CD4-positive, alpha-beta T cell treated with Interferon alpha-2 for 1 hour (primary cell): ENCODE measurements at regions not wholly inside any gene's neighbourhood (a gene's known extent, or its start where the extent isn't known, plus 50 kb on each side); places are given as distances from the start of the nearest gene placed in this dataset.

Experiments used
- DNase-seq, 2 donors: peaks; one replicate each; pipeline ENCODE4 v3.0.0-alpha.2; 2020 to 2022

DNA sequence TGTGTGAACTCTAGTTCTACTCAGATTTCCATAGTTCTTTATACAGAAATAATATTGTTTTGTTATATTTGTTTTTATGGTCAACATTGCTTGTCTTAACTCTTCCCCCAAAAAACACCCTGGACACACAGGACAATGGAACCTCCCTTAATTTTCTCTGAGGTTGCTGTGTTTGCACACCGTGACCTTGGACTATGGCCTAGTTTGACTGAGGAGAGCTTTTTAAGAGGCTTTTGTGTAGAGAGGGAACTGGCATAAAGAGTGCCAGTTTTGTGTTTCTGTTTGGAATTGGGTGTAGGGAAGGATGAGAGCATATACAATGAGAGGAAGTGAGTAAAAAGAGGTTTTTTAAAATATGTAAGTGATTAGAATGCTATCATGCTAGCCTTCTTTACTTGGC is 101.1 kb upstream of the MEF2C start:
- no peak for DNase-seq

DNA sequence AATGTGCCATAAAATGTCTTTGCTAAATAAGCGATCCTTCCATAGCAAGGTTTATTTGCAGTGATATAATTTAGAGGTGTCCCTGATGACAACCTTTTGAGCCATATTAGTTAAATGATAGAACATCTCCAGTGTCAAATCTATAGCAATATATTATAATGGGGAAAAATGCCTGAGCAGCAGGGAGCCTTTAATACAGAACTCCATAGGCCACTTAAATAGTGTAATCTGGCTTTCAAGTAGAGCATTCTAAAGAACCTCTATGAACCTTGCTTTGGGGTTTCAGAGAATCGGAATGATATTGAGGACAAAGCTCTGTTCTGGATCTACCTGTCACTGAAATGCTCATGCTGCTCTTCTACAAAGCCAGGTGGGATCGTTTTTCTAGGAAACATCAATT is 96.7 kb upstream of the MEF2C start:
- DNase-seq: no peak

DNA sequence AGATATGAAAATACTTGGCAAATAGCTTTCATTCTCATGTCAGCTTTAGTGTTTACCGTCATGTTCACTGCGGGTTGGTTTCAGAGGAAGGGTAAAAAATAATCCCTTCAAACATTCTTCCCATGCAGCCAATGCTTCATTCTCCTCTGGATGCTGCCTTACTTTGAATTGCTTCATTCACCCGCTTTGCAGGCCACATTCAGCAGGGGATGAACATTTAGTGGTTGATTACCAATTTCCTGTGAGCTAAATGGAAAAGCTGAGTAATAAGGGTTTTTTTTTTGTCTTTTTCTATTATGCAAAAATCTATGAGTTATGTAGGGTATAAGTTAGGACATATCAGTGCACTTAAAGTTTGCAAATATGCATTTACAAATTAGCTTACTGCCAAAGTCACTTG is 96.3 kb upstream of the MEF2C start:
- DNase-seq: no peak

DNA sequence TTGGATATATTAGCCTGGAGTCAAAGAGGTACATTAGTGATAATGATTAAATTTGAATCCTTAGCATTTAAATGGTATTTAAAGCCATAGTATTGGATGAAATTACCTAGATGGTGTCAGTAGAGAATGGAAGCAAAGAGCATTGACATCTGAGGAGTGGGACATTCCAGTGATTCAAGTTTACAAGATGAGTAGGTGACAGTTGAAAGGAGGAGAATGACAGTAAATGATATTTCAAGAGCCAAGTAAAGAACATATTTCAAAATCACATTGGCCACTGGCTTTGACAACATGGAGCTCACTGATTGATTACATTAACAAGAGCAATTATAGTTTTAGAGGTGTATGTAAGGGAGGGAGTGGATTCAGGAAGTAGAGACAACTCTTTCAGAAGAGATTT is 93.9 kb upstream of the MEF2C start:
- DNase-seq: no peak

DNA sequence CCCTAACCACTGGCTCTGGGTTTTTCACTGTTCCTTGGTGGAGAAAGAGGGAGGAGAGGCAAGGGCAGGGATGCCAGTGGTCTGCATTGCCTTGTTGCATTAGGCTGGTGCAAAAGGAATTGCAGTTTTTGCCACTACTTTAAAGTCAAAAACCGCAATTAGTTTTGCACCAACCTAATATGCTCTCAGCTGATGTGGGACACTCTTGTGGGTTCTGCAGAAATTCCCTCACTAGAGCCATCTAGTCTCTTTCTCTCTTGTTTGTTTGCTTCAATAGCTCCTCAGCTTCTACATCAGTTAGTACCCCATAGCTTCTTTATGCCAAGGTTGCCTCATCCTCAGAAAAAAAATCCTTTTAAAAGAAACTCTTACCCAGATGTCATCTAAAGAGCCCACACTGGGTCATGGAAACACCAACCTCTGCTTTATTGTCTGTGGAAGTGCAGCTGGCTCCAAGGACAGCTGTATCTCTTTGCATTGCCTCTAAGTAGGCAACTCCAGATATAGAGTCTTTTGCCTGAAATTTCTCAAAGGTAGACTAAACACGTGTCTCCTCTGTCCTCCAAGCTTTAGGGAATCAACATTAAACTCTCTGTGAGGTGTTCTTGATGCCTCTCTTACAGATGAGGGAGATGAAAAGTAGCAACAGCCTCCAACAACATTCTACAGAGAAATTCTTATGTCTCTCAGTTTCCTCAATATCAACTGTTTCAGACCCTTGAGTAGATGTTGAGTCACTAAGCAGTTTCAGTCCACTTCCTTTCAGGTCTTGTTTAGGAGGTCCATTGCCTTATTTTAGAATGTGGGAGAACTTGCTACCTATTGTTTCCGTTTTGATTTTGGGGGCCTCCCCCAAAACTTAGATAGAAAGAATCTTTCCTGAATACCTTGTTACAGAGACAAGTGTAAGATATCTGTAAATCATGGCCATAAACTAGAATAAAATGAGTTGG is 84.9 kb upstream of the MEF2C start:
- no peak for DNase-seq

DNA sequence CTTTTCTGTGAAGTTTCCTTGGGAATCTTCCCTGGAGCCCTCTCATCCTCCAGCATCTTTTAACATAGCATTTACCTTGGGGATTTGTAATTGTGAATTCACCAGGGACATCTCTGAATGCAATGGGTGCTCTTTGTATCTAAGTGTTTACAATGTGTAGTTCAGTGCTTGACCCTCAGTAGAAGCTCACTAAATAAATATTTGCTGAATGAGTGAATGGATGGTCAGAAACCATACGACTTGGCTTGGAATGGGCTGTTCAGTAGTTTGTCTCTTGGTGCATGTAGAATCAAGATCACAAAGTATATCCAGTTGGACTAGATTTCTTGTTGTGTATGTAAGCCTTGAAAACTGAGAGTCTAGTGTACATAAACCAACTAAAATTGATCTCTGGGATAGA is 81.8 kb upstream of the MEF2C start:
- DNase-seq: no peak

DNA sequence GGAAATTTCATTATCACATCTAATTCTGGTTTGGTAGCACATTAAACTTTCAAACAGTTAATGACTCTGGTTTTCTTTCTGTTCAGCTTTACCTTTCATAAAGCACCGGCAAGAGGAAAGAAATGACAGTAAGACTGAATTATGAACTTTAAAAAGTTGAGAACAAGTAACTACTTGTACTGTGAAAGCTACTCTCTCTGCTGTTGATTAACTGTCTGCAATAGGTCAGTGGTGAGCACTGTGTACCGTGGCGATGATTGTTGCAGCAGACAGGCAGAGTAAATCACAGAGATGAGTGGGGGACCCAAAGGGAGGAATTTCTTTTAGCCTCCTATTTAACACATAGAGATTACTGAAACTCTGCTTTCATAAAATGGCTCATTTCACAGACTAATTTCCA is 74.0 kb upstream of the MEF2C start:
- no peak for DNase-seq

DNA sequence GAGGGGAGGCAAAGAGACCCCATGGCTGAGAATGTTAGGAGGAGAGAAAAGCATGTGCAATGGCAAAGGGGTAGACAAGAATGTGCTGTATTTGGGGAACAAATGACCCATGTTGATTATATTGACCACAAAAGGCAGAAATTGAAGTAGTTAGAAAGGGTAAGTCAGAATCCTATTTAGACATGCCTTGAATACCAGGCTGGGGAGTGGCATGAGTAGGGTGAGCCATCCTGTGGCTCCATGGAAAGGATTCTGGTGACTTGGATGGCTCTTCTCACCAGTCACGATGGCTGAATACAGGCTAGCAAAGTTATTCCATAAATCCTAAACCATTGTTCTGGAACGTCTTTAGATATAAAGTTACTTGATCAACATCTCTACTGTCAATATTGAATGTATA is 73.4 kb upstream of the MEF2C start:
- DNase-seq: no peak

DNA sequence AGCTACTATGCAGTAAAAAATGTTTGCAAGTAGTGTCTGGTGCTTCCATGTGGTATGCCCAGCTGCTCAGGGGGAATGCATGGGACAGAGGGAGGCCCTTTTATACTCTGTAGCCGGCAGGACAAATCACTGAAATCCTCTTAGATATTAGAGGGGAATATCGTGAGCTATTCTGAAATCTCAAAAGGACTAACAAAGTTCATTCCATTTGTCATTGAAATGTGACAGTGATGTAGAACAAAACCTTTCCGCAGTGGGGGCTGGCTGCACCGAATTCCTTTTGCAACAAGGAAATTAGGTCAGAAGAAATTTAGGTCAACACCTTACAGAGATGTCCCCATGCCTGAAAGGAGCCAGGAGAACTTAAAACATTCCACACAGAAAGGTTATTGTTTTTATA is 72.4 kb upstream of the MEF2C start:
- DNase-seq: no peak

DNA sequence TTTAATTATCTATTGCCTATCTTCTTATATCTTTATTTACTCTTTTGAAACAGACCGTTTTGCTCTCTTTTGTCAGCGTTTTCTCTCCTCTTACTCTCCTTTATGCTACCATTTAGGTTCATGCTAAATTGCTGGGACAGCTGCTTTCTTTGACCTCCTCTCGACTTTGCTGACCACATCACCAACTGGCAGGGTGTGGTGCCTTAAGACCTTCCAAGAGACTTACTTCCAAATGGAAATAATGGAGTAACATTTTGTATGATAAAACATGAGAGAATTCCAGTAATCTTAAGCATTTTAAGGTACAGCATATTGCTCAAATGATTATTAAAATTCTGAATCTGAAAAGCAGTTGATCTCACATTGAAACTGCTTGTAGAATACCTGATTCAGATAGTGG is 71.5 kb upstream of the MEF2C start:
- no peak for DNase-seq

DNA sequence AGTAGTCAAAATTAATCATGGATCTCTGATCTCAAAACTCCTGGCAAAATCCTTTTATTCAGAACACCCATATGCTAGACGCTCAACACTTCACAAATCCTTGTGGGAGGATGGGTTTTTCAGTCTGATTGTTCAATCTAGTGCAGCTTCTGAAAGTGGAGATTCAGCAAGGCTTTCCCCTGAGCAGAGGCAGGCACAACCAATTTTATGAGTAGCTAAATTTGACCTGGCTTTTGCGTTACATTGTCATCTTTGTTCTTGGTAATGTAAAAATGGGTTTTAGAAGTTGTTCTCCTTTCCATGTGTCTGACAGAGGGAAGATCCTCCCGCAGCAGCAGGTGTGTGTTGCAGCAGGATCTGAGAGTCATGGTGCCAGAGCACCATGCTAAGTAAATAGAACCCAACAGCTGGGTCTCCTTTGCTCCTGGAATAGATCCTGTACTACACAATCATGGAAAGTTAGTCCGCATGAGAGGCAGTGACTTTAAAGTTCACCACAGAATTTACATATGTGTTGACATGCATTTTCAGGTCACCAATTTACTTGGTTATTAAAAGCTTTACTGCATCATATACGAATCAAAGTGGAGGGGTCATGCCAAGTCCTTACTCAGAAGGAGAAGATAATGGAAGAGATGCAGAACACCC is 70.1 kb upstream of the MEF2C start:
- no peak for DNase-seq

DNA sequence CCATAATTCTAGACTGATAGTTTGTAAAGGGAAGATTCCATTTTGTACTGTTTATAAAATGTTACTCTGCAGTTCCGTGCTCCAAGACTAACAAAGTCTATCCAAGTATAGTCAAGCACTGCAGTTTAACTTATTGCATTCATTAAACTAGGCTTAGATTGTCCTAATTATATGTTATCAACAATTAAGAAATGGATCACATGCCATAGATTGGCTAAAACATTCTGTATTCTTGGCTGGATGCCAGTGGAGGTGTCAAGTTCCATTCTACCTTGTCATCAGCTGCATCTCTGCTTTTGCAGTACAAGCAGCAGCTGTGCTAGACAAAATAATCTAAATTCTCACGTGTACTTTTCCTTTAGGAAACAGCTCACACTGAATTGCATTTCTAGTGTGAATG is 69.4 kb upstream of the MEF2C start:
- no peak for DNase-seq

DNA sequence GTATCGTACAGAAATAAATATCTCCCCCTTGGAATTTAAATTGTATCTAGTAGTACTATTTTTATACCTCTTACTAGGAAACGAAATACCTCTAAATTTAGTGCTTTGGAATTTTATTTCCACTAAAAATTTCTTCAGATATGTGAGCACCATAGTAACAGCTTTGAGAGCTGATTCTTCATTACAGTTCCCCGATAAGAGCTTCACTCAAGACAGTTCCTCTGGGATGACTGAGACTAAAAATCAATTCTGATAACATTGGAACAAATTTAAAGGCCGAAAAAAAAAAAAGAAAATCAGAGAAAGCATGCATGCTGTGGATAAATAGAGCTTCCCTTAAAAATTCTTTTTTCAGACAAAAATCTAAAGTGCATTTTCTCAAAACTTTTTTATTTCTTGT is 68.5 kb upstream of the MEF2C start:
- DNase-seq: no peak

DNA sequence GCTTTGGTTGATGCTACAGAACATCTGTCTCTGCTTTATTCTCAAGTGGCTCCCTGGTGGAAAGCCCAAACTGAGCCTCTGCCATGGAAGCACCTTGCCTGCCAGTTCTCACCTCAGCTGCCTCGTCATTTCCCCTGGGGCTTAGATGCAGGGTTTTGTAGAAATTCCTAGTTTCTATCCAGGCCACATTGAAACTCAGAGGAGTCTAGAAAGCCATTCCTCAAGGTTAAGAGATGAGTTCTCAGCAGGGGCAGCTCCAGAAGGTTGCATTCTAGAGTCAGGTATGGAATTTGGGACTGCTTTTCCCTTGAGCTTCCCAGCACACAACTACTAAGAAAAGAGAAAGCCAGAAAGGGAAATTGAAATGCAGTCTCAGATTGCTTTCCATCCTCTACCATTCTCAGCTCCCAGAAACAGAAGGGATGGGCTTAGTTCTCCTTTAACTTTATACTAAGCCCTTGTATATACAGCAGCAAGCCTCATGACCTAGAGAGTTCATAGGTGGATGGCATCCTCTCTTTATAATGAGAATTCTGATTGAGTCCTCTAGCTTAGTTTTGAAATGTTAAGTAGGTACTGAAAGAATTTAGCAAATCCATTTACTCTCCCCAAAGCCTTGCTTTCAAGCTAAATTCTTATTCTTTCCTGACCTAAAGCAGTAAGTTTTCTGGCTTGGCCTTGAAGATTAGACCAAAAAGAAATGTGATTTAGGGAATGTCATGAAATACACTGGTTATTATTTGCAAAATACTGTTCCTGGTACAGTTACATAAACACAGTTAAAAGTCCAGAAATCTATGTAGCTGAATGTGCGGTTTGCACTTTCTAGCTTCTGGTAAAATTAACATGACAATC is 66.0 kb upstream of the MEF2C start:
- DNase-seq: no peak

DNA sequence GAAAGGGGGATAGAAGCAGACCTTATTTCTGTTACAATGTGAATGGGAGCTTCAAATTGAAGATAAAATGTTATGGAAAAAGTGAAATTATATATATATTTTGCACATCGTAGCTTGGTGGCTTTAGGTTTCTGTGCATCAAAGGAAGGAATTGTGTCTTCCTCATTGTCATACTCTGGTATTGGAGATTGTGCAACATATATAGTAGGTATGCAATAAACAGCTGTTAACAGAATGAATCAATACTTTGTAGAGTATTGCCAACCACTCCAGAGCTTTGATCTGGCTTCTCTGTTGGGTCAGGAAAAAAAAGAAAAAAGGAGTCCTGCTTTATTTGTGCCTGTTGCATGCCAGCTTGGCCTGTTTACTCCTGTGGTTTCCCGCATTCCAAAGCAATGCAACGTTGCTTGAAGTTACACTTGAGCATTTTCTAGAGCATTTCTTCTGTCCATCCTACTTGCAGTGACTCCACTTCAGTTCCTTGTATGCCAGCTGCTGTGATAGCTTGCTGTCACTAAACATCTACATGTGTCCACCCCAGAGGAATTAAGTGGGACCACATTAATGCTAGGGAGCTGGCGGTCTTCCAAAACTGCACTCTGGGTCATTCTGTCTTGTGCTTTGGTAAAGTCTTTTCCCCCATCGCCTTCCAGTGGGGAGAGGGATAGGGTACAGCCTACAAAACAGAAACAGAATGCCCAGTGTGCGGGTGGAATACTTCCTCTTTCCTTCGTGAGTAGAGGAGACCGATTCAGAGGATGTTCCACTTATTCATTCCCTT is 62.0 kb upstream of the MEF2C start:
- no peak for DNase-seq

DNA sequence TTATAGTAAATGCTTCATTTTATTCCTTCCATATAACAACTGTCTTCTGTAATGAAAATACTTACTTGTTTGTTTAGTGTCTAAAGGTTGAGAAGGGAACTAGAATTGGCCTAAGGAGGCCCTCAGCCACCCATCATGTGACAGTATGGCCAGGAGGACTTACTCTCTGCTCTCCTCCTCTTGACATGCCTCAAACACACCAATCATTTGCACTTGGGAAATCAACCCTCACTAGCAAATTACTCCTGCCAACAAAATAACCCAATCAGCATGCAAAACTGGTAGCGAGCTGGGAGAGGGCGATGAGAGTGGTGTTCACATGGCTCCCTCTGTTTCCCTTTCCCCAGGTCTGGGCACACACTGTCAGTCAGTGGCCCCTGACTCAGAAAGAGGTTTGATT is 58.6 kb upstream of the MEF2C start:
- DNase-seq: no peak

DNA sequence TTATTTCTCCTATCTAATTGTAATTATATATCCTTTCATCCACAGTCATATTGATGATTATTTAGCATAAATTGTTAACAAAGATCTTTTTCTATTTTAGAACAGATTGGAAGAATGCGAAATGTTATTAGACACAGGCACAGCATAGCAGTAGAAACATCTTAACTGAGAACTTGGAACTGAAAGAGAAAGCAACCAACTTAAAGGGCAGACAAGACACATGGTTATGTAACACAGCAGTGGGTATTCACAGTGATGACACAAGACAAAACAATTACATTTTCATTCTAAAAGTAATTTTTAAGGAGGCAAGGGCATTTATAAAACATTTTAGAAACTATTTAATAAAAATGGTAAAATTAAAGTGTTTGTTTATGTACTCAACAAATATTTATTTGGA is 57.7 kb upstream of the MEF2C start:
- no peak for DNase-seq

DNA sequence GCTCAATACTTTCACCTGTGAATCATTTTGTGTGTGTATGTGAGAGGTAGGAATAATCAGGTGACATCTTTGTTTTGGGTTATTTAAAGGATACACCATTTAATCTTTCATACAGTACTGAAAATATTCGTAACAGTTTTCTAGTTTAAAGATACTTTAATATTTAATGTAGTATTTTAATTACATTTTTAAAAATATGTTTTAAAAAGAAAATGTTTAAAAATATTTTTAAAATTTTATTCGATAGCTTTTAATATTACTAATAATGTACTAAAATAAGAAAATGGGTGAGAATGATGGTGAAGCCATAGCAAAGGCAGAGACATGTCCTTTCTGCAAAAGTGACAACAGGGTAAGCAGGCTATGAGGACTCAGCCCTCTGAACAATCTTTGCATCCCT is 56.3 kb upstream of the MEF2C start:
- DNase-seq: no peak

DNA sequence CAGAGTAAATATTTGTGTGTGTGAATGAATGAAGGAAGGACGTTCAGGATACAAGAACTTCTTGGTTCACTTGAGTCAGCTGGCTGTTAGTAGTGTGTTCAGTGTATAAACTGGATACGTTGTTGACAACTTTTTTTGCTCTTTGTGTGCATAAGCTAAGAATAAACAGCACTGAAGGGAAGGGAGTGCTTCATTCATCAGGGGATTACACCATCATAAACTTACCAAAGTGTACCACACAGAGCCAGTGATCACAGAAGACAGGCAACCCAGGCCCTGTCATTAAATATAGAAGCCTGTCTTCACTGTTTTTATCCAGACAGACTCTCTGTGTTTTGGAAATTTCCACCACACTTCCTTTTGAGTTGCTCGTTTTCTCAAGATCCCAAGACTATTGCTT is 55.5 kb upstream of the MEF2C start:
- no peak for DNase-seq

DNA sequence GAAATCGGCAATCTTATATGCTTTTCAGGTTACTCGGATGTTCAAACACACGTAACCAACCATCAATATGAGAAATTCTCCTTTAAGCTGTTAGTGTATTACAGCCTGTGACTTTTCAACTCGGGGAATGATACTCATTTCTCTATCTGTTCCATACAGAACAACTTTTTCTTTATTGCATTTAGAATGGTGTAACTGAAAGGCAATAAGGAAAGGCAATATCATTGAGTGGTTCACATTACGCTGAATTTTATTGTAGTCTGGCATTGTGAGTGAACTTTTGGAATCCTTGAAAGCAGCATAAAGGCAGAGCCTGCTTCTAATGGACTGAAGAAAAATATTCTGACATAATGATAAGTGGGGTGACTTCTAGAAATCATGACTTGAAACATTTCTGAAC is 54.4 kb upstream of the MEF2C start:
- no peak for DNase-seq

DNA sequence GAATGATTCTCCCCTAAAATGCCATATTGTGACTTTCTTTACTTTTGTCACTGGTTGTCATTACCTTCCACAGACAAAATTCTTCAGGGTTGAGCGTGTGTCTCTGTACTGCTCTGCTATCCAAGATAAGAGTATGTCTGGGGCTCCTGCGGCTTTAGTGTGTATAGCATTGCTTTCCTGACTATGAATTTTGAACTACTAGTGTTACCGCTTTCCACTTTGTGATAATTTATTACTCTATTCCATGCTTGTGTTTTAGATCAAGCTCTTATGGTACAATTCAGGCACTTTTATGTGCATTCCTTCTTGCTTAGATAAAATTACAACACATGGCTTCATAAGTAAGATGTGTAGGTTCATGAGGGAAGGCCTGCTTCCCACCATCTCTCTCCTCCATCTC is 51.5 kb upstream of the MEF2C start:
- no peak for DNase-seq
